ENCODE measurements at regions not wholly inside any gene's neighbourhood (a gene's known extent, or its start where the extent isn't known, plus 50 kb on each side); places are given as distances from the start of the nearest gene placed in this dataset.

- TF ChIP-seq FOXP2 (optimal IDR thresholded peaks at IDR 0.05; ENCODE audit: control extremely low read depth, extremely low read length, insufficient read depth) (no peak), EZH2 (IDR thresholded peaks at IDR 0.05) (no peak)
Observed at GRCh38 chr13:105285526-105285925, 1249.9 kb downstream of the EFNB2 start.

Measured in SK-N-MC (cell line).